NCI-H1105 treated with DMSO at 0.1 percent for 48 hours (cell line): ENCODE measurements at regions not wholly inside any gene's neighbourhood (a gene's known extent, or its start where the extent isn't known, plus 50 kb on each side); places are given as distances from the start of the nearest gene placed in this dataset.
A peak's percentile ranks its signal among the peaks of the same experiment; 100 is the strongest.

Experiments used
- DNase-seq: peaks from one replicate; lab custom pipeline; 2025; lab: John Stamatoyannopoulos, UW

- no peak for DNase-seq
These were observed 453.8 kb downstream of the RFPL4B start for GRCh38 chr6:112800916-112801315.

- DNase-seq, result no peak
These were observed 454.4 kb downstream of the RFPL4B start for GRCh38 chr6:112801468-112802080.

- DNase-seq, result no peak
These were observed 455.0 kb downstream of the RFPL4B start for GRCh38 chr6:112802144-112802543.

- DNase-seq, result no peak
These were observed 457.7 kb downstream of the RFPL4B start for GRCh38 chr6:112804638-112805330.

DNA sequence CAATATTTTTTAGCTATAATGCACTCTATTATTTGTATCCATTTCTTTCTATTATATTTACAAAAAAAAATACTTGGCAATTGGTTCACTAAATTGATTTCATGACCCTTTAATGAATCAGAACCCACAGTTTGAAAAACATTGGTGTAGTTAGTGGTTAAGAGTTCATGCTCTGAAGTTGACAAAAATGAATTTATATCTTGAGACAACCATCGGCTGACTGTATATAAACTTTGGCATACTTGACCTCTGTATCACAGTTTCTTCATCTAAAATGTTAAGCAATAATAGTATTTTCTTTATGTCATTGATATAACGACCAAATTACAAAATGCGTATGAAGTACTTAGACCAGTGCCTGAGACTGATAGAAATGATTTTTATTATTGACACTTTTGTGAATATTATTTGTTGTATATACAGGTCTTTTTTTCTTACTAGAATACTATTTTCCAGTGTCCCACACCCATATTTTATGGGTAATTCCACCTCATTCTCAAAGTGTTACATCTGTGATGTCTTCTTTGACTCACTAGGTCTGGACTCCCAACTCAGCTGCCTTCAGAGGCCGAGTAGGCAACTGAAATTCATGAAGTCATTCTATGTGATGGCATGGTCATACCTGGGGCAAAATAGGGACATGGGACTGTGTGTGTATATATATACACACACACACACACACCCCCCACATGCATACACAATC, 459.2 kb downstream of the RFPL4B start:
- no peak for DNase-seq

DNA sequence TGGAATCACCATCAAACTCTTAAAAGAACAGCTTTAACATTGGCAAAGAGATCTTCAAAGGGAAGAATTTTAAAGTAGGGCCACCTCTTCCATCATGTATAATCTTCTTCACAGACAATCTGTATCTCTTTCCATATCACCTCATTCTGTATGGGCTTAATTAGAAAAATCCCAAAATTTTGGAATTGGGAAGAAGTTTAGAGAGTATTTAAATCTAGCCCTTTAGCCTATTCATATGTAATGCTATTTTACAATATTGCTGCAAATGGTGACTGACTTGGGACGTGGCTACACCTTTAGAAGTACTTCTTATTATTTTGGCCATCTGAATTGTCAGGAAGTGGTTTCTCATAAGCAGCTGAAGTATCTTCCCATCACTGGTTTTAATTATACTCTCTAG, 474.3 kb downstream of the RFPL4B start:
- no peak for DNase-seq

- no peak for DNase-seq
These were observed 475.6 kb downstream of the RFPL4B start for GRCh38 chr6:112822769-112823168.

DNA sequence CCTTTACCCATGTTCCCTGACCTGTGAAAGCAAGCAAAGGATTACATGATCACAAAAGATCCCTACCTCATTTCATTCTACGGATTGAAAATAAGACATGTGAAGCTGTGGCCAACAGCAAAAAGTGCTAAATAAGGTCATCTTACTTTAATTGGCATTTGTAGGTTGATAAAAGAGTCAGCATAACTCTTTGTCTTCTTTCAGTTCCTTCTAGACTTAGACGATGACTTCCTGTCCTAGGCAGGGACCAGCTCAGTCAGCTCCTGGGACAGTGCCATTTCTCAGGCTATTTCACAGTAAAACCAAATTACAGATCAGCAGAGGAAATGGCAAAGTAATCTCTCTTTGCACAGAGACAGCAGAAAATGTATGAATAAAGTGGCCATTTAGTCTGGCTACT, 480.7 kb downstream of the RFPL4B start:
- DNase-seq, result no peak

- DNase-seq, result no peak
These were observed 483.9 kb downstream of the RFPL4B start for GRCh38 chr6:112831022-112831421.

GRCh38 chr6:112833581-112834131, 486.5 kb downstream of the RFPL4B start:
- DNase-seq, result peak; percentile 43

- DNase-seq, result no peak
These were observed 487.9 kb downstream of the RFPL4B start for GRCh38 chr6:112835078-112835477.

- DNase-seq, result no peak
These were observed 492.4 kb downstream of the RFPL4B start for GRCh38 chr6:112839525-112839961.

DNA sequence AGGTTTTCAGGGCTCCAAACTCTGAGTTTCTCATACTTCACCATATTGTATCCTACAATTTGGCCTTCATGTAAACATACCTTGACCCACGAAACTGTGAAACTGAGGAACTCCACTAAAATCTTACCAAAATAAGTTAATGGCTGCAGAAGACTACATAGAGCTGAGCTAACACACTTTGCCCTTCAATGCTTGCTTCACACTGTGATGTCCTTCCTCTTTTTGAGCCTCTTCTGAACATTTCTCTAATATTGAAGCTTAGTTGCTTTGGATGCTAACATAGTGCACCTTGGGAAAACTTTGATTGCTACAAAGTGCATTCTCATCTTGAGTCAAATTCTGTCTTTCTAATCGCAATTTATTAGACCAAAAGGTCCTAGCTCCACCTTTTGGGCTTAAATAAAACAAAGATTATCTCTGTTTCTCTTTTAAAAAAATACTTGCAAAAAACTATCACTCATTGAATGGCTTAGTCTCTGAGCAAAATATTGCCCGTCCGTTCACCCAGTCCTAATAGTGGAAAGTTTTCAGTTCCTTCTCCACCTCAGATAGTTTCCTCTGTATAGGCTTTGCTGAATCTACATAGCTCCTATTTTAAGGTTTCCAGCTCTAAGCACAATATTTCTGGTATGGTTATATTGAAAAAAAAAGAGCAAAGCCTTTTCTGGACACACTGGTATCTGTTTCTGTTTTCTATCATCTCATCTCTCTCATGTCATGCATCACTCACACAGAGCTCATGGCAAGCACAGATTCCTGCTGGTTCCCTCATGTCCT, 494.6 kb downstream of the RFPL4B start:
- DNase-seq, result no peak

DNA sequence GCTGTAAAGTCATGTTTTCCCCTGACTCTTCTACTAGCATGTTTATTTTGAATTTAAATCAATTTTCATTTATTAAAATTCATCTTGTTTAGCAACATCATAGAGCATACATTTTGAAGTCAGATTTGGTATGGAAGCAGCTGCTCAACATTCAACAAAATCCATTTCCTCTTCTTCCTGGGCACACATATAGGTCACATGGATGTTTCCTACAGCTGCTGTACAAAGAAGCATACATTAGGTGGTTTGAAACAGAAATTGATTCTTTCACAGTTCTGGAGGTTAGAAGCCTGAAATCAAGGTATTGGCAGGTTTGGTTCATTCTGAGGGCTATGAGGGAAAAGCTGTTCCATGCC, 495.2 kb downstream of the RFPL4B start:
- DNase-seq, result no peak

GRCh38 chr6:112846681-112847080, 499.6 kb downstream of the RFPL4B start:
- DNase-seq, result no peak

GRCh38 chr6:112851146-112851545, 504.0 kb downstream of the RFPL4B start:
- no peak for DNase-seq

- DNase-seq, result no peak
These were observed 506.0 kb downstream of the RFPL4B start for GRCh38 chr6:112853162-112853561.

- DNase-seq, result no peak
These were observed 516.6 kb downstream of the RFPL4B start for GRCh38 chr6:112863753-112864152.

DNA sequence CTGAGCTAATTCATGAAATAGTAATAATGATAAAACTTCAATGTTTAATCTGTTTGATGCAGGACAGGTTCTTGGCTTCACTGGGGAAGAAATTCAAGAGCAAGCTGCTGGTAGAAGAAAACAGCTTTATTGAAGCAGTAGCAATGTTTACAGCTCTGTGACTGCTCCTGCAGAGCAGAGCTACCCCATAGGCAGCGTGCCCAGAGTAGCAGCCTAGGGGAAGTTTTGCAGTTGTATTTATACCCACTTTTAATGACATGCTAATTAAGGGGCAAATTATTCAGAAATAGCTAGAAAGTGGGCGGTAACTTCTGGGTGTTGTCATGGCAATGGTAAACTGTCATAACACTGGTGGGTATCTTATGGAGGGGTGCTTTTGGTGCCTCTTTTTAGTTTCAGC, 518.0 kb downstream of the RFPL4B start:
- no peak for DNase-seq

- DNase-seq, result no peak
These were observed 527.8 kb downstream of the RFPL4B start for GRCh38 chr6:112874881-112875280.

GRCh38 chr6:112877134-112878100, 530.3 kb downstream of the RFPL4B start:
- peak; percentile 36 for DNase-seq
